Testis (tissue), 2 donors: ENCODE measurements at regions not wholly inside any gene's neighbourhood (a gene's known extent, or its start where the extent isn't known, plus 50 kb on each side); places are given as distances from the start of the nearest gene placed in this dataset.

Experiments
- POLR2A ChIP-seq: fragments of 450-650 bp; IDR thresholded peaks from one replicate; pipeline ENCODE4 v1.6.1; 2017; ENCODE audit warnings: antibody characterized with exemption, mild to moderate bottlenecking, moderate library complexity
- TF ChIP-seq, protein P1 (sequence below), 3 experiments: fragments of 450-650 bp in 2 of 3; fragments of 200-600 bp in 1 of 3; sonication (generic) in 1 of 3; IDR thresholded peaks; one replicate each; pipeline ENCODE4 v1.5.1; 2016 to 2019; ENCODE audit warnings: antibody characterized with exemption in 3 of 3, mild to moderate bottlenecking in 2 of 3, moderate library complexity in 1 of 3

DNA sequence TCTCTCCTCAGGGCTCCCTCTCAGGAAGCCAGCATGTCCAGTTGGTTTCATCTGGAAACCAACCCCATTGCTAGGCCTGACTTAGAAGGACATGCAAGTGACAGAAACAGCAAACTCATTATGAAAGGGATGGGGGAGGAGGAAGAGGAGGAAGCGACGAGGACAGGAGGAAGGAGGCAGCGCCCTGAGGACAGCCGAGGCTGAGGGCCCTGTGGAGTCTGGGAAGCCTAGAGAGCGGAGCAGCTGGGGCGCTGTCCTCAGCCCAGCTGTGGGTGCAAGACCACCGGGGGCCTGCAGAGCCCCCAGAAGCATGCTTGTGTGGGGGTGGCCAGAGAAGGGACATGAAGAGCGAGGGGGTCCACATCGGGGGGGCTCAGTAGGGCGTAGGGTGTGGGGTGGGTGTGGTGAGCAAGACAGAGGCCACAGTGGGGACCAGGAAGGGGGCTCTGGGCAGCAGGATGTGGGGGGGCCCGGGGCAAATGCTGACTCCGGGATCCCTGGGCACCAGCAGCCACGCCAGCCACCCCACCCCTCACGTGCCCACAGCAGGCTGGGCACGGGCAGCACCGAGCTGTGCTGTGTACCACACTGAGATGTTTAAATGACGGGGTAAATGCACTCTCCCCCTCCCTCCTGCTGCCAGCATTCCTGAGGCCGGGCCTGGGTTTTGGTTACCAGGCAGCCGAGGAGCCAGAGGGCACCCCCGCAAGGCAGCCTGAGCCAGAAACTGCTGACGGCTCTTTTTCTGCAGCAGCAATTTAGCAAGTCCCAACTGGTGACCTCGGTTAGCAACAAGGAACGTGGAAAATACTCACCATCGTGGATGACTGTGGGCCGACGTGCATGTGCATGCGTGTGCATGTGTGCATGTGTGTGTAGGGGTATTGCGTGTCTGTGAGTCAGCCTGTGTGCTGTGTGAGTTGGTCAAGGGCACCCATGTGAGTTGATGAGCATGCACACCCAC lies 82.7 kb upstream of the LINC01488 start:
- TF ChIP-seq, protein P1, sequence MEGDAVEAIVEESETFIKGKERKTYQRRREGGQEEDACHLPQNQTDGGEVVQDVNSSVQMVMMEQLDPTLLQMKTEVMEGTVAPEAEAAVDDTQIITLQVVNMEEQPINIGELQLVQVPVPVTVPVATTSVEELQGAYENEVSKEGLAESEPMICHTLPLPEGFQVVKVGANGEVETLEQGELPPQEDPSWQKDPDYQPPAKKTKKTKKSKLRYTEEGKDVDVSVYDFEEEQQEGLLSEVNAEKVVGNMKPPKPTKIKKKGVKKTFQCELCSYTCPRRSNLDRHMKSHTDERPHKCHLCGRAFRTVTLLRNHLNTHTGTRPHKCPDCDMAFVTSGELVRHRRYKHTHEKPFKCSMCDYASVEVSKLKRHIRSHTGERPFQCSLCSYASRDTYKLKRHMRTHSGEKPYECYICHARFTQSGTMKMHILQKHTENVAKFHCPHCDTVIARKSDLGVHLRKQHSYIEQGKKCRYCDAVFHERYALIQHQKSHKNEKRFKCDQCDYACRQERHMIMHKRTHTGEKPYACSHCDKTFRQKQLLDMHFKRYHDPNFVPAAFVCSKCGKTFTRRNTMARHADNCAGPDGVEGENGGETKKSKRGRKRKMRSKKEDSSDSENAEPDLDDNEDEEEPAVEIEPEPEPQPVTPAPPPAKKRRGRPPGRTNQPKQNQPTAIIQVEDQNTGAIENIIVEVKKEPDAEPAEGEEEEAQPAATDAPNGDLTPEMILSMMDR (IDR thresholded peaks at IDR 0.05): no peak
- TF ChIP-seq POLR2A: no peak
